ENCODE measurements at regions not wholly inside any gene's neighbourhood (a gene's known extent, or its start where the extent isn't known, plus 50 kb on each side); places are given as distances from the start of the nearest gene placed in this dataset.

DNA sequence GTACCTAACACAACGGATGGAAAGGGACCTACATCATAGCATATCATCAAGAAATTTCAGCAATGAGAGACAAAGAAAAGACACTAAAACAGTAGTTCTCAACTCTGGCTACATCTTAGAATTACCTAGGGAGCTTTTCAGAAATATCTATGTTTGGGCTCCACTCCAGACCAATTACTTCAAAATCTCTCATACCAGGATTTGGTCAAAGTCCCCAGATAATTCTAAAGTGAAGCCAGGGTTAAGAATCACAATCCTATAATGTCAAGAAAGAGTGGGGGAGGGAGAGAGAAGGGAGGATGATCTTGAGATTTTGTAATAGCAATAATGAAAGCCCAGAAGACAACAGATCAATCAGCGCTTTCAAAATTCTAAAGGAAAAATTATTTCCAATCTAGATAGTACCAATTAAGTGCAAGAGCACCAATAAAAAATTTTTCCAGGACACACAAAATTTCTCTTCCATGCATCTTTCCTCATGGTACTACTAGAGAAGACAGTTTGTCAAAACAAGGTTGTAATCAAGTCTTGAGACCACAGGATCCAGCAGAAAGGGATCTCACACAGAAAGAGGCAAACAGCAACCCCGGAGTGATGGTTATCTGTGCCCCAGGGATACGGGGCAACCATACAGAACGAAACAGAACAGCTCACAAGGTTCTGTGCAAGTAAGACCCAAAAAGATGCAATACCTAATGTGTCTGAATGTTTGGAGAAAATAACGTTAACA lies 152.9 kb upstream of the DST start:
- H3K9ac ChIP-seq (ENCODE audit: low read depth in 1 of 2, low read length in 2 of 2) = no peak overlapping the region
- 64% methylated on average over 6 of the region's 6 CpGs for WGBS
- H3K27me3 ChIP-seq (ENCODE audit: control insufficient read depth in 4 of 4, insufficient read depth in 4 of 4, low read length in 3 of 4) = no peaks in the 10 kb centered on the region
- H3K27ac ChIP-seq (ENCODE audit: low read depth in 1 of 2, low read length in 2 of 2) = no peak overlapping the region
- DNase-seq (ENCODE audit: low spot score) = no peak
- H3K4me1 ChIP-seq (ENCODE audit: control insufficient read depth in 4 of 4, insufficient read depth in 4 of 4, low read length in 3 of 4) = no peaks in the 10 kb centered on the region
- TF ChIP-seq ATF3 (IDR thresholded peaks at IDR 0.05) (no peak), REST (IDR thresholded peaks at IDR 0.05) (no peak), YY1 (IDR thresholded peaks at IDR 0.05) (no peak), SP1 (IDR thresholded peaks at IDR 0.05) (no peak), GABPA (IDR thresholded peaks at IDR 0.05 in 1 of 2, conservative IDR thresholded peaks at IDR 0.05 in 1 of 2) (no peak), TAF1 (conservative IDR thresholded peaks at IDR 0.05) (no peak), EGR1 (IDR thresholded peaks at IDR 0.05; ENCODE audit: low read depth in 2 of 2) (no peak), RAD21 (IDR thresholded peaks at IDR 0.05) (no peak), FOXA2 (IDR thresholded peaks at IDR 0.05) (no peak)
- TF ChIP-seq, protein P1, sequence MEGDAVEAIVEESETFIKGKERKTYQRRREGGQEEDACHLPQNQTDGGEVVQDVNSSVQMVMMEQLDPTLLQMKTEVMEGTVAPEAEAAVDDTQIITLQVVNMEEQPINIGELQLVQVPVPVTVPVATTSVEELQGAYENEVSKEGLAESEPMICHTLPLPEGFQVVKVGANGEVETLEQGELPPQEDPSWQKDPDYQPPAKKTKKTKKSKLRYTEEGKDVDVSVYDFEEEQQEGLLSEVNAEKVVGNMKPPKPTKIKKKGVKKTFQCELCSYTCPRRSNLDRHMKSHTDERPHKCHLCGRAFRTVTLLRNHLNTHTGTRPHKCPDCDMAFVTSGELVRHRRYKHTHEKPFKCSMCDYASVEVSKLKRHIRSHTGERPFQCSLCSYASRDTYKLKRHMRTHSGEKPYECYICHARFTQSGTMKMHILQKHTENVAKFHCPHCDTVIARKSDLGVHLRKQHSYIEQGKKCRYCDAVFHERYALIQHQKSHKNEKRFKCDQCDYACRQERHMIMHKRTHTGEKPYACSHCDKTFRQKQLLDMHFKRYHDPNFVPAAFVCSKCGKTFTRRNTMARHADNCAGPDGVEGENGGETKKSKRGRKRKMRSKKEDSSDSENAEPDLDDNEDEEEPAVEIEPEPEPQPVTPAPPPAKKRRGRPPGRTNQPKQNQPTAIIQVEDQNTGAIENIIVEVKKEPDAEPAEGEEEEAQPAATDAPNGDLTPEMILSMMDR (IDR thresholded peaks at IDR 0.05; ENCODE audit: low read depth, low read length, missing input control) = no peak
- no peaks in the 10 kb centered on the region for H3K9me3 ChIP-seq (ENCODE audit: control insufficient read depth in 4 of 4, low read length in 3 of 4)
- H3K4me3 ChIP-seq (ENCODE audit: low read depth in 1 of 3, low read length in 3 of 3) = no peak overlapping the region
- H3K36me3 ChIP-seq (ENCODE audit: control insufficient read depth in 4 of 4, insufficient read depth in 3 of 4, low read depth in 1 of 4, low read length in 3 of 4) = no peaks in the 10 kb centered on the region

- Histone ChIP-seq H3K9me3 (ENCODE audit: control insufficient read depth in 4 of 4, low read length in 3 of 4) (no peaks in the 10 kb centered on the region), H3K4me1 (ENCODE audit: control insufficient read depth in 4 of 4, insufficient read depth in 4 of 4, low read length in 3 of 4) (no peaks in the 10 kb centered on the region), H3K9ac (ENCODE audit: low read depth in 1 of 2, low read length in 2 of 2) (no peak overlapping the region), H3K4me3 (ENCODE audit: low read depth in 1 of 3, low read length in 3 of 3) (no peak overlapping the region), H3K27ac (ENCODE audit: low read depth in 1 of 2, low read length in 2 of 2) (no peak overlapping the region), H3K36me3 (ENCODE audit: control insufficient read depth in 4 of 4, insufficient read depth in 3 of 4, low read depth in 1 of 4, low read length in 3 of 4) (no peaks in the 10 kb centered on the region), H3K27me3 (ENCODE audit: control insufficient read depth in 4 of 4, insufficient read depth in 4 of 4, low read length in 3 of 4) (peaks cover 0 to 3% (median 0%) of the 10 kb centered on the region in 4 donors)
- DNase-seq (ENCODE audit: low spot score) = no peak
- TF ChIP-seq GABPA (IDR thresholded peaks at IDR 0.05 in 1 of 2, conservative IDR thresholded peaks at IDR 0.05 in 1 of 2) (no peak), REST (IDR thresholded peaks at IDR 0.05) (no peak), NR2F2 (IDR thresholded peaks at IDR 0.05) (no peak), FOXA1 (IDR thresholded peaks at IDR 0.05) (no peak), TAF1 (conservative IDR thresholded peaks at IDR 0.05) (no peak), MAX (IDR thresholded peaks at IDR 0.05) (no peak), ATF3 (IDR thresholded peaks at IDR 0.05) (no peak), ZBTB33 (IDR thresholded peaks at IDR 0.05) (no peak), JUND (IDR thresholded peaks at IDR 0.05) (no peak), YY1 (IDR thresholded peaks at IDR 0.05) (no peak), SP1 (IDR thresholded peaks at IDR 0.05) (no peak), HNF4A (conservative IDR thresholded peaks at IDR 0.05) (no peak), HNF4G (IDR thresholded peaks at IDR 0.05) (no peak)
- TF ChIP-seq, protein P1 (IDR thresholded peaks at IDR 0.05; ENCODE audit: low read depth, low read length, missing input control) = no peak
These were observed 151.7 kb upstream of the DST start for GRCh38 chr6:56794421-56794820.
